ENCODE measurements at regions not wholly inside any gene's neighbourhood (a gene's known extent, or its start where the extent isn't known, plus 50 kb on each side); places are given as distances from the start of the nearest gene placed in this dataset.

DNA sequence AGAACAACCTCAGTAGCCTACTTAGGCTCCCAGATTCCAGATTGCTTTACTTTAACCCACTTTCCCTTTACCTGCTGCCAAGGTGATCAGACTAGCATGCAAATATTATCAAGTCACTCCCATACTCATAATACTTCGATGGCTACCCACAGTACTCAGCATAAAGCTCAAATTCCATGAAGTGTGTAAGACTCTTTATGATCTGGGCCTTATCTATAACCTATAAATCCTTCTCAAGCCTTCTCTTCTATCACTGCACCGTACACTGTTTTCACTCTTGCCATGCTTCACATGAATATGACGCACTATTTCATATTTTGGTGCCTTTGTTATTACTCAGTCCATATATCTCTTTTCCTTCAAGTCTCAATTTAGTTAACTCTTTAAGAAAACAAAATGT is 135.2 kb upstream of the TARS1 start:
- intact Hi-C loops (cut with micrococcal nuclease) = no loop called here
- H3K27ac Mint-ChIP-seq = no peak overlapping the region
- no peaks in the 10 kb centered on the region for H3K36me3 Mint-ChIP-seq (ENCODE audit: low read depth)
- POLR2A ChIA-PET = no interaction called here
- H3K9me3 Mint-ChIP-seq = no peaks in the 10 kb centered on the region
- no peak for DNase-seq
- CTCF ChIA-PET = no interaction called here
- TF ChIP-seq, protein P1, sequence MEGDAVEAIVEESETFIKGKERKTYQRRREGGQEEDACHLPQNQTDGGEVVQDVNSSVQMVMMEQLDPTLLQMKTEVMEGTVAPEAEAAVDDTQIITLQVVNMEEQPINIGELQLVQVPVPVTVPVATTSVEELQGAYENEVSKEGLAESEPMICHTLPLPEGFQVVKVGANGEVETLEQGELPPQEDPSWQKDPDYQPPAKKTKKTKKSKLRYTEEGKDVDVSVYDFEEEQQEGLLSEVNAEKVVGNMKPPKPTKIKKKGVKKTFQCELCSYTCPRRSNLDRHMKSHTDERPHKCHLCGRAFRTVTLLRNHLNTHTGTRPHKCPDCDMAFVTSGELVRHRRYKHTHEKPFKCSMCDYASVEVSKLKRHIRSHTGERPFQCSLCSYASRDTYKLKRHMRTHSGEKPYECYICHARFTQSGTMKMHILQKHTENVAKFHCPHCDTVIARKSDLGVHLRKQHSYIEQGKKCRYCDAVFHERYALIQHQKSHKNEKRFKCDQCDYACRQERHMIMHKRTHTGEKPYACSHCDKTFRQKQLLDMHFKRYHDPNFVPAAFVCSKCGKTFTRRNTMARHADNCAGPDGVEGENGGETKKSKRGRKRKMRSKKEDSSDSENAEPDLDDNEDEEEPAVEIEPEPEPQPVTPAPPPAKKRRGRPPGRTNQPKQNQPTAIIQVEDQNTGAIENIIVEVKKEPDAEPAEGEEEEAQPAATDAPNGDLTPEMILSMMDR (IDR thresholded peaks at IDR 0.05) = no peak
- no peak overlapping the region for H3K4me3 Mint-ChIP-seq
- no peak for ATAC-seq
- H3K27me3 Mint-ChIP-seq = peaks cover 10% of the 10 kb centered on the region
- peaks cover 2% of the 10 kb centered on the region for H3K4me1 Mint-ChIP-seq (ENCODE audit: low read depth)

DNA sequence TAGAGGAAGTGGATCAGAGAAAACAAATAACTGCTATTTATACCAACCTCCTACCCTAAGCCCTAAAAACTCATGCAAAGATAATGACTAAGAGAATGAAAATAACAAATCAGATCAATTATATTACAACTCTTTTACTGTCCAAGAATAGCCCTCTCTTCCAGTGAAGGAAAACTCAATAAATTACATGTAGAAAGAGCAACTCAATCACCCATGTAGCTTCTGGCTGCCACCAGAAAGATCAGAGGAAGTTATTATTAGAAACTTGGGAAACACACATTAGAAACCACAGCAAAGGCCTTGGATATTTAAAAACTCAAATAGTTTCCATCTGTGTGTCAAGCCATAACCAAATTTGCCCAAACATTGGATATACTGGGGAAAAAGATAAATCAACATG is 134.0 kb upstream of the TARS1 start:
- DNase-seq = no peak
- ChIA-PET CTCF (interaction anchor here (1.2 kb wide), 1 partner anchor 9 kb away, joined by 4 read pairs; no protein-coding TSS in a partner anchor), POLR2A (no interaction called here)
- ATAC-seq = no peak
- Mint-ChIP-seq H3K27me3 (peaks cover 10% of the 10 kb centered on the region), H3K27ac (no peak overlapping the region), H3K36me3 (ENCODE audit: low read depth) (no peaks in the 10 kb centered on the region), H3K4me3 (no peak overlapping the region), H3K9me3 (no peaks in the 10 kb centered on the region), H3K4me1 (ENCODE audit: low read depth) (no peaks in the 10 kb centered on the region)
- intact Hi-C loops (cut with micrococcal nuclease) = no loop called here
- TF ChIP-seq, protein P1 (IDR thresholded peaks at IDR 0.05) = no peak

DNA sequence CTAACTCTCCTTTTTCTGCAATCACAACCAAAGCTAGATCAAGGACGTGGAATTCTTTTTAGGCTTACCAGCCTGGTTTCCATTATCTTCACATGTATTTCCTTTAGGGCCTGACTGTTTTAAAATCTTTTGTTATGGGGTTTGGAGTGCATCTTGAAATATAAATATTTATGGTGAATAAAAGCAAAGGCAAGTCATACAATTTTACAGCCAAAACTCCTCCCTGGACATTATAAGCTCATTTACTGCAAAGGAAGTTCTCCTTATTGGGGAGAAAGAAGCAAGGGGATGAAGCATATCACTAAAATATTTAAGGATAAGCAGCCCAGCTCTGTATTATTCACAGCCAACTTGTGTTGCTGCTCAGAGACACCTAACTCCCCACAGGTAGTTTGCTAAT is 132.2 kb upstream of the TARS1 start:
- TF ChIP-seq, protein P1 (IDR thresholded peaks at IDR 0.05) = no peak
- Mint-ChIP-seq H3K36me3 (ENCODE audit: low read depth) (no peaks in the 10 kb centered on the region), H3K27ac (no peak overlapping the region), H3K4me3 (no peak overlapping the region), H3K9me3 (peaks cover 3% of the 10 kb centered on the region), H3K27me3 (peaks cover 10% of the 10 kb centered on the region), H3K4me1 (ENCODE audit: low read depth) (no peaks in the 10 kb centered on the region)
- no peak for DNase-seq
- intact Hi-C loops (cut with micrococcal nuclease) = no loop called here
- ChIA-PET POLR2A (no interaction called here), CTCF (no interaction called here)
- no peak for ATAC-seq

DNA sequence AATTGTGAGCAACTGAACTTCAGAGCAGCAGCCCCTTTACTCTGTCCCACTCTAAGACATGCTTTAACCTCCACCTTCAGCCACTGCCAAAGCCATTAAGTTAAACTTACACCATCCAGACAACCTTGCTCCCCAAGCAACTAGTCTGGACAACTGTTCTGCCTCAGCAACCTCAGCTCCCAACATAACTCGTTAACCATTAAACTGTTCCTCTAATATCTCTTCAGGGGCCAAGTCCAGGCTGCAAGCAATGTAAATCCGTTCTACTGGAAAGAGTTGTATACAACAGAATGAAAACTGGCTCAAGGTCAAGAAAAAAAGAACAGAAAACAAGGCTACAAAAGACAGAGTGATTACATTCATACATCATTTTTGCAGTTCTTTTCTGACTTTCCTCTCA is 131.7 kb upstream of the TARS1 start:
- no peak for ATAC-seq
- Mint-ChIP-seq H3K27ac (no peak overlapping the region), H3K36me3 (ENCODE audit: low read depth) (no peaks in the 10 kb centered on the region), H3K27me3 (peaks cover 10% of the 10 kb centered on the region), H3K4me3 (no peak overlapping the region), H3K4me1 (ENCODE audit: low read depth) (no peaks in the 10 kb centered on the region), H3K9me3 (peaks cover 3% of the 10 kb centered on the region)
- POLR2A ChIA-PET = no interaction called here
- intact Hi-C loops (cut with micrococcal nuclease) = no loop called here
- no peak for DNase-seq
- TF ChIP-seq, protein P1 (IDR thresholded peaks at IDR 0.05) = no peak
- CTCF ChIA-PET = no interaction called here

DNA sequence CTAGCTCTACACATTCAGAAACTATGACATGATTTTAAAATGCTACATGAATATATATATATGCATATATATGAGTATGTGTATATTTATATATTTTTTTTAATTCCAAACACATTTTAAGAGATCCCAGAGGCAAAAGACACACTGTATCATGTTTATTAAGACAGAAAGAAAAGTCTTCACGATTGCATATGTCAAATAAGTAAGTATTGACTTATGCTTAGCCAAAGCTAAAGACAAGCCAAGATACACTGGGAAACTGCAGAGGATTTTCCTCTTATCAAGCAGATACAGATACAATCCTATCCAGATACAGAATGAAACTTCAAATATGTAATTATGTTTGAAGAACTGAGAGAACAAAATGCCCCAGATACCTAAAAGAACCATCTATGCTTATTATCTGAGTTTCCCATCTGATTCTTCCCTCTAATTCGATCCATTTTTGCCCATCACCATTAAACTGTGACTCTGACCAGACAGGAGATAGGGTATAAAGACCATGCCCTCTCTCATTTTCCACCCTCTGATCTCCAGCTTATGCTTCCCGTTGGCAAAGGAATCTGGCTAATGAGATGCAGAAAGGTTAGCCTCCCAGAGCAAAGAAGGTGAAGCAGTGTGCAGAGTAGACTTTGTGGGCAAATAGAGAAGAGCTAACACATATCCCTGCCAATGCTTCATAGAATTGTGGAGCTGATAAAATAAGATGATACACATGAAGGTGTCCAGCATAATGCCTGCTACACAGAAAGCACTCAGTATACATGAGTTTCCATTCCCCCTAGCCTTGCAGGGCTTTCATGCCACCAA is 131.0 kb upstream of the TARS1 start:
- ATAC-seq = no peak
- H3K4me1 Mint-ChIP-seq (ENCODE audit: low read depth) = no peaks in the 10 kb centered on the region
- no peaks in the 10 kb centered on the region for H3K36me3 Mint-ChIP-seq (ENCODE audit: low read depth)
- peaks cover 11% of the 10 kb centered on the region for H3K27me3 Mint-ChIP-seq
- CTCF ChIA-PET = no interaction called here
- TF ChIP-seq, protein P1 (IDR thresholded peaks at IDR 0.05) = no peak
- POLR2A ChIA-PET = no interaction called here
- intact Hi-C loops (cut with micrococcal nuclease) = no loop called here
- no peak overlapping the region for H3K4me3 Mint-ChIP-seq
- no peak for DNase-seq
- no peak overlapping the region for H3K27ac Mint-ChIP-seq
- peaks cover 3% of the 10 kb centered on the region for H3K9me3 Mint-ChIP-seq
